Mesendoderm (in vitro differentiated cells): ENCODE measurements at regions not wholly inside any gene's neighbourhood (a gene's known extent, or its start where the extent isn't known, plus 50 kb on each side); places are given as distances from the start of the nearest gene placed in this dataset.

Source experiments
- DNase-seq: peaks from one replicate; pipeline ENCODE4 v3.0.0; 2013
- H2AK5ac ChIP-seq: 2 replicates; pipeline ENCODE4 v1.6.1; 2013; ENCODE audit warnings: low read length, inconsistent platforms
- H2BK120ac ChIP-seq: 2 replicates; pipeline ENCODE4 v1.6.1; 2013; ENCODE audit warnings: low read depth, mild to moderate bottlenecking, low read length, moderate library complexity, mixed read lengths
- H2BK15ac ChIP-seq: replicated peaks from 2 replicates; pipeline ENCODE4 v1.6.1; 2013; ENCODE audit warnings: low read depth, mild to moderate bottlenecking, moderate library complexity
- H2BK5ac ChIP-seq: 2 replicates; pipeline ENCODE4 v1.6.1; 2013; ENCODE audit warnings: low read length, inconsistent platforms
- H3K18ac ChIP-seq: 2 replicates; pipeline ENCODE4 v1.6.1; 2013; ENCODE audit warnings: mild to moderate bottlenecking, low read length, mixed read lengths
- H3K23ac ChIP-seq: one replicate; pipeline ENCODE4 v1.6.1; 2013; ENCODE audit warnings: low read length
- H3K27ac ChIP-seq: 2 replicates; pipeline ENCODE4 v1.5.1; 2013; ENCODE audit warnings: low read depth, mild to moderate bottlenecking, inconsistent platforms, low read length, moderate library complexity
- H3K27me3 ChIP-seq: 2 replicates; pipeline ENCODE4 v1.6.1; 2013; ENCODE audit warnings: low read length, control low read depth, mild to moderate bottlenecking, inconsistent platforms; ENCODE audit not compliant: insufficient read depth, poor library complexity
- H3K36me3 ChIP-seq: 2 replicates; pipeline ENCODE4 v1.6.1; 2013; ENCODE audit warnings: low read length, inconsistent platforms; ENCODE audit not compliant: control insufficient read depth, insufficient read depth
- H3K4ac ChIP-seq: one replicate; pipeline ENCODE4 v1.6.1; 2013; ENCODE audit warnings: low read depth, mild to moderate bottlenecking, low read length, moderate library complexity
- H3K4me1 ChIP-seq: 2 replicates; pipeline ENCODE4 v1.6.1; 2013; ENCODE audit warnings: low read depth, low read length, inconsistent platforms; ENCODE audit not compliant: control insufficient read depth
- H3K4me2 ChIP-seq: 2 replicates; pipeline ENCODE4 v1.6.1; 2013; ENCODE audit warnings: low read length
- H3K4me3 ChIP-seq: 2 replicates; pipeline ENCODE4 v1.5.1; 2013; ENCODE audit warnings: mild to moderate bottlenecking, low read length
- H3K56ac ChIP-seq: one replicate; pipeline ENCODE4 v1.6.1; 2013; ENCODE audit warnings: low read length
- H3K79me1 ChIP-seq: 2 replicates; pipeline ENCODE4 v1.6.1; 2013; ENCODE audit warnings: low read length, inconsistent platforms
- H3K79me2 ChIP-seq: 2 replicates; pipeline ENCODE4 v1.6.1; 2013; ENCODE audit warnings: mild to moderate bottlenecking, low read length; ENCODE audit not compliant: control insufficient read depth, insufficient read depth
- H3K9ac ChIP-seq: 2 replicates; pipeline ENCODE4 v1.6.1; 2013; ENCODE audit warnings: low read length, inconsistent platforms
- H4K5ac ChIP-seq: one replicate; pipeline ENCODE4 v1.6.1; 2013; ENCODE audit warnings: low read length
- H4K8ac ChIP-seq: one replicate; pipeline ENCODE4 v1.6.1; 2013; ENCODE audit warnings: low read depth, mild to moderate bottlenecking, control low read depth, low read length, moderate library complexity
- WGBS: extraction: QIAGEN DNeasy Blood & Tissue Kit; methylation state at CpG from one replicate; pipeline ENCODE4 v1.1.7; 2013; ENCODE audit warnings: low lambda C conversion rate, missing lambda C conversion rate; ENCODE audit not compliant: insufficient coverage; ENCODE audit errors: extremely low coverage; 5-methylcytosine and 5-hydroxymethylcytosine counted together

GRCh38 chr10:33423154-33423529 is 88.7 kb upstream of the NRP1 start:
- H3K18ac ChIP-seq = no peak overlapping the region
- H2BK5ac ChIP-seq = no peak overlapping the region
- H3K23ac ChIP-seq = no peak overlapping the region
- no peak overlapping the region for H2AK5ac ChIP-seq
- H4K8ac ChIP-seq = no peak overlapping the region
- no peak overlapping the region for H3K9ac ChIP-seq
- H3K79me1 ChIP-seq = no peaks in the 10 kb centered on the region
- WGBS = no CpG with 5 or more reads among the region's 5 CpGs
- H3K4me3 ChIP-seq = no peak overlapping the region
- H3K4me1 ChIP-seq = no peaks in the 10 kb centered on the region
- no peak overlapping the region for H3K27ac ChIP-seq
- no peak overlapping the region for H2BK120ac ChIP-seq
- H4K5ac ChIP-seq = no peak overlapping the region
- no peak overlapping the region for H2BK15ac ChIP-seq
- DNase-seq = no peak
- no peak overlapping the region for H3K56ac ChIP-seq
- H3K4ac ChIP-seq = no peak overlapping the region
- no peak overlapping the region for H3K4me2 ChIP-seq
- no peaks in the 10 kb centered on the region for H3K27me3 ChIP-seq
- no peaks in the 10 kb centered on the region for H3K79me2 ChIP-seq
- no peaks in the 10 kb centered on the region for H3K36me3 ChIP-seq

- no peaks in the 10 kb centered on the region for H3K4me1 ChIP-seq
- no peak overlapping the region for H4K8ac ChIP-seq
- H3K4me2 ChIP-seq = no peak overlapping the region
- no peaks in the 10 kb centered on the region for H3K79me2 ChIP-seq
- no peak overlapping the region for H3K27ac ChIP-seq
- no peak overlapping the region for H3K18ac ChIP-seq
- H2AK5ac ChIP-seq = no peak overlapping the region
- no peak overlapping the region for H3K4me3 ChIP-seq
- H2BK5ac ChIP-seq = no peak overlapping the region
- WGBS = no CpG with 5 or more reads among the region's 10 CpGs
- H2BK15ac ChIP-seq = no peak overlapping the region
- H2BK120ac ChIP-seq = no peak overlapping the region
- no peak overlapping the region for H3K56ac ChIP-seq
- no peak overlapping the region for H3K23ac ChIP-seq
- DNase-seq = no peak
- no peak overlapping the region for H3K9ac ChIP-seq
- no peak overlapping the region for H3K4ac ChIP-seq
- no peak overlapping the region for H4K5ac ChIP-seq
- no peaks in the 10 kb centered on the region for H3K79me1 ChIP-seq
- no peaks in the 10 kb centered on the region for H3K27me3 ChIP-seq
- H3K36me3 ChIP-seq = no peaks in the 10 kb centered on the region
These were observed 88.1 kb upstream of the NRP1 start for GRCh38 chr10:33422471-33423153.

GRCh38 chr10:33421789-33422462 is 87.5 kb upstream of the NRP1 start:
- no peak overlapping the region for H3K4me3 ChIP-seq
- H2BK15ac ChIP-seq = no peak overlapping the region
- no peak overlapping the region for H2BK120ac ChIP-seq
- no peaks in the 10 kb centered on the region for H3K79me1 ChIP-seq
- no peak overlapping the region for H3K4ac ChIP-seq
- H3K36me3 ChIP-seq = no peaks in the 10 kb centered on the region
- no peak overlapping the region for H3K4me2 ChIP-seq
- no peak overlapping the region for H3K9ac ChIP-seq
- H2AK5ac ChIP-seq = no peak overlapping the region
- H3K79me2 ChIP-seq = no peaks in the 10 kb centered on the region
- no peak overlapping the region for H3K27ac ChIP-seq
- H3K27me3 ChIP-seq = no peaks in the 10 kb centered on the region
- H3K56ac ChIP-seq = no peak overlapping the region
- no peak overlapping the region for H3K23ac ChIP-seq
- H2BK5ac ChIP-seq = no peak overlapping the region
- H3K4me1 ChIP-seq = no peaks in the 10 kb centered on the region
- no peak overlapping the region for H4K5ac ChIP-seq
- H3K18ac ChIP-seq = no peak overlapping the region
- peak; percentile 8 for DNase-seq
- H4K8ac ChIP-seq = no peak overlapping the region
- no CpG with 5 or more reads among the region's 5 CpGs for WGBS

- Histone ChIP-seq H3K27ac (no peak overlapping the region), H3K79me1 (no peaks in the 10 kb centered on the region), H3K79me2 (no peaks in the 10 kb centered on the region), H3K4me2 (no peak overlapping the region), H2BK5ac (no peak overlapping the region), H3K4me1 (no peaks in the 10 kb centered on the region), H4K8ac (no peak overlapping the region), H2BK15ac (no peak overlapping the region), H3K4ac (no peak overlapping the region), H3K56ac (no peak overlapping the region), H2AK5ac (no peak overlapping the region), H3K18ac (no peak overlapping the region), H3K36me3 (no peaks in the 10 kb centered on the region), H3K4me3 (no peak overlapping the region), H4K5ac (no peak overlapping the region), H2BK120ac (no peak overlapping the region), H3K27me3 (no peaks in the 10 kb centered on the region), H3K9ac (no peak overlapping the region), H3K23ac (no peak overlapping the region)
- WGBS = no CpG with 5 or more reads among the region's 3 CpGs
- DNase-seq = no peak
These were observed 84.8 kb upstream of the NRP1 start for GRCh38 chr10:33419311-33419710.

- no peaks in the 10 kb centered on the region for H3K36me3 ChIP-seq
- no peak overlapping the region for H3K9ac ChIP-seq
- no peaks in the 10 kb centered on the region for H3K79me1 ChIP-seq
- H3K4me1 ChIP-seq = no peaks in the 10 kb centered on the region
- no peak overlapping the region for H3K56ac ChIP-seq
- no peaks in the 10 kb centered on the region for H3K27me3 ChIP-seq
- no peak overlapping the region for H2AK5ac ChIP-seq
- H2BK15ac ChIP-seq = no peak overlapping the region
- no peak overlapping the region for H2BK5ac ChIP-seq
- H3K4me3 ChIP-seq = no peak overlapping the region
- no peaks in the 10 kb centered on the region for H3K79me2 ChIP-seq
- no peak overlapping the region for H3K23ac ChIP-seq
- H3K4ac ChIP-seq = no peak overlapping the region
- no peak overlapping the region for H4K8ac ChIP-seq
- WGBS = no CpG with 5 or more reads among the region's 4 CpGs
- H2BK120ac ChIP-seq = no peak overlapping the region
- H3K27ac ChIP-seq = no peak overlapping the region
- H3K4me2 ChIP-seq = no peak overlapping the region
- no peak overlapping the region for H4K5ac ChIP-seq
- no peak overlapping the region for H3K18ac ChIP-seq
- no peak for DNase-seq
These were observed 83.8 kb upstream of the NRP1 start for GRCh38 chr10:33418301-33418700.

- H2BK15ac ChIP-seq = no peak overlapping the region
- H3K4me2 ChIP-seq = no peak overlapping the region
- H3K79me1 ChIP-seq = no peaks in the 10 kb centered on the region
- H3K79me2 ChIP-seq = no peaks in the 10 kb centered on the region
- H2BK120ac ChIP-seq = no peak overlapping the region
- no peak overlapping the region for H3K56ac ChIP-seq
- no peak overlapping the region for H2AK5ac ChIP-seq
- H3K4ac ChIP-seq = no peak overlapping the region
- H3K27me3 ChIP-seq = no peaks in the 10 kb centered on the region
- no peak overlapping the region for H3K18ac ChIP-seq
- no peaks in the 10 kb centered on the region for H3K4me1 ChIP-seq
- no peak overlapping the region for H4K5ac ChIP-seq
- H3K4me3 ChIP-seq = no peak overlapping the region
- no peak overlapping the region for H3K27ac ChIP-seq
- no peak overlapping the region for H4K8ac ChIP-seq
- no peak overlapping the region for H3K23ac ChIP-seq
- 100% methylated on average over 2 of the region's 6 CpGs for WGBS
- H2BK5ac ChIP-seq = no peak overlapping the region
- DNase-seq = no peak
- H3K36me3 ChIP-seq = no peaks in the 10 kb centered on the region
- H3K9ac ChIP-seq = no peak overlapping the region
These were observed 82.2 kb upstream of the NRP1 start for GRCh38 chr10:33416691-33417090.
